ENCODE measurements at regions not wholly inside any gene's neighbourhood (a gene's known extent, or its start where the extent isn't known, plus 50 kb on each side); places are given as distances from the start of the nearest gene placed in this dataset.

- no peak for DNase-seq (ENCODE audit: low read depth in 4 of 4, low spot score in 1 of 4)
Measured at GRCh38 chr1:29962831-29963247, 726.5 kb downstream of the PTPRU start.

DNA sequence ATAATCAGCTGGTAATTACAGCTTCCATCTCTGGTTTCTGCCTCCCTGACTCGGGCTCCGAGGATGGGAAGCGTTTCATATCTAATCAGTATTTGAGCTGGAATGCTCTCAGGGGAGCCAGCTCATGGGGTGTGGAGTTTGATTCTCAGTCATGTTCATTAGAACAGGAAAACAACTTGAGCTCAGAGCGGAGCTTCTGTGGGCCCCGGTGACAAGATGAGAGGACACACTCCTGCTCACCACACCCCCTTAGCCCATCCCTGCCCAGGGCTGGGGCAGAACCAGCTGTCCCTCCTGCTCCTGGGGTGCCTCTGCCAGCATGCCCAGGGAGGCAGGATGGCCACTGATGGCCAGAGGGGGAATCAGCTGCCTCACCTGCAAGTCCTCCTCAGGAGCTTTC lies 726.0 kb downstream of the PTPRU start:
- DNase-seq (ENCODE audit: low read depth in 4 of 4, low spot score in 1 of 4): no peak

DNA sequence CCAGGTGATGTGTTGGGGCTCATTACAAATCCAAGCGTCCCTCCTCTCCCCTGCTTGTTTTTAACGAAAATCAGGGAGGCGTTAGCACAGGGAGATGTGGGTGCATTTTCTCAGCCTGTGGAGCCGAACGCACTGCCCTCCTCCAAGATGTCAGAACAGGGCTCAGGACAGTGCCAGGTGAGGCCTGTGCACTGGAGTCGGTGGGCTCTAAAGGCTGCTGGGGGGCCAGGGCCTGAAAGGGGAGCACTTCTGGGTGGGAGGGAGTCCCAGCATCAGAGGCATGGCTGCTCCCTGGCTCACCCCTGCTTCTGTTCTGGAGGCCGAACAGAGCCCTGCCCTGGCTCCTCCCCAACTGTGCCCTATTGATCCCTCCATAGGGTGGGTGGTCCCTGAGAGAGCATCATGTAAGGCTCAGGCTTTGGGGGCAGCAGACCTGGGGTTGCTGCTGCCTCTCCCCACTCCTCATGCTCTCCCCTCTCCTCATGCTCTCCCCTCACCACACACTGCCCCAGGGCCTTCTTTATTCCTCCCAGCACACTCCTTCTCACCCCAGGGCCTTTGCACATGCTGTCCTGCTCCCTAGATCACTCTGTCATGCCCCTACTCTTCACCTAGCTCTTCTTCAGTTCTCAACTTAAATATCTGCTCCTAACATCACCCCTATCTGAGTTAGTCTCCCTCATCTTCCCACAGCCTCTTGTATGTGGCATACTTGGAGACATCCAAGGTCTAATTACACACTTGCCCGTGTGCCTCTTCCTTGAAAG lies 725.2 kb downstream of the PTPRU start:
- DNase-seq (ENCODE audit: low read depth in 4 of 4, low spot score in 1 of 4): no peak

DNA sequence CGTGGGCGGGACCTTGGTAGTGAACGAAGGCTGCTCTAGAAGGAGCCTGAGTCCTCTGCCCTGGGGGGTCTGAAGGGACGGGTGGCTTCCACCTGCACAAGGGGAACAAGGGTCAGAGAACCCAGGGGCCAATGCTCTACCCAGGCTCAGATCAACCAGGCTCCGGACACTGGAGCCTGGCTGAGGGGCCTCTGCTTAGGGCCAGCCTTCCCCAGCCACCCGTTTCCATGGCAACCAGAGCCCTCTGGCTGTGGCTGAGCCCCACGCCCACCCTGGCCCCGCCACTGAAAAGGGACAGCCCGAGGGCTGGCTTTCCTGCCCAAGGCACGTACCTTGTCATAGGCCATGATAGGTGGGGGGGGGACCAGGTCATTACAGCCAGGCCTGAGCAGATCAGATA lies 724.6 kb downstream of the PTPRU start:
- no peak for DNase-seq (ENCODE audit: low read depth in 4 of 4, low spot score in 1 of 4)

GRCh38 chr1:29960156-29960755 lies 723.9 kb downstream of the PTPRU start:
- DNase-seq (ENCODE audit: low read depth in 4 of 4, low spot score in 1 of 4): no peak

- no peak for DNase-seq (ENCODE audit: low read depth in 4 of 4, low spot score in 1 of 4)
Measured at GRCh38 chr1:29959356-29959755, 723.0 kb downstream of the PTPRU start.

GRCh38 chr1:29958271-29958670 lies 721.9 kb downstream of the PTPRU start:
- DNase-seq (ENCODE audit: low read depth in 4 of 4, low spot score in 1 of 4): no peak

- no peak for DNase-seq (ENCODE audit: low read depth in 4 of 4, low spot score in 1 of 4)
Measured at GRCh38 chr1:29956349-29957030, 720.2 kb downstream of the PTPRU start.

GRCh38 chr1:29954591-29954990 lies 718.3 kb downstream of the PTPRU start:
- DNase-seq (ENCODE audit: low read depth in 4 of 4, low spot score in 1 of 4): no peak

DNA sequence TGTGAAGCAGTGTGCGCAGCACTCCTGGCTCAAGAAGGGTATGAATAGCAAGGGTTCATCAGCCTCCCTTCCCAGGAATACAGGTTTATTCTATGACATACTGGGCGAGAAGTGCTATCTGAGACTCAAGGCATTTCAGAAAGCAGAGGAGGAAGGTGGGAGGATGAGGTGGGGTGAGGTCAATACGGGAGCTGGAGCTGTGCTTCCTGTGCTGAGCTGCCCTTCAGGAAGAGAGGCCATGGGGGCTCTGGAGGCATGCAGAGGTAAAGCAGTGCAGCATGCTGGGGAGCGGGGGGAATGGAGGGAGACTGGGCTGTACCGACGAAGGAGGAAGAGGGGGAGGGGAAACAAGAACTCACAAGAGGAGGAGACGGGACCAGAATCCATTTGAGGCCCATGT lies 717.6 kb downstream of the PTPRU start:
- no peak for DNase-seq (ENCODE audit: low read depth in 4 of 4, low spot score in 1 of 4)

- no peak for DNase-seq (ENCODE audit: low read depth in 4 of 4, low spot score in 1 of 4)
Measured at GRCh38 chr1:29949676-29950075, 713.4 kb downstream of the PTPRU start.

DNA sequence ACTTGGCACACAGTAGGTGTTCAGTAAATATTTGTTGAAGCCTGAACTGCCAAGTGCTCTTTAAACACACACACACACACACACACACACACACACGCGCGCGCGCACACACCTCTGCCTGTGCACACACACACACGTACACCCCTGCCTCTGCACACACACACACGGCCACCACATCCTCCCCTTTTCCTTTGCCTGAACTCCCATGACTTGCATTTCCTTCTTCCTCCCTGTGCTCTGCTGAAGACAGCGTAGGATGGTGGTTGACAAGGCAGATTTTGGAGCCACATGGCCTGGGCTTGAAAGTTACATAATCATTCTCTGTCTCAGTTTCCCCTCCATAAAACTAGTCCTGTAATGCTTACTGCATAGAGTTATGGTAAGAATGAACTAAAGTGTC lies 712.3 kb downstream of the PTPRU start:
- no peak for DNase-seq (ENCODE audit: low read depth in 4 of 4, low spot score in 1 of 4)

DNA sequence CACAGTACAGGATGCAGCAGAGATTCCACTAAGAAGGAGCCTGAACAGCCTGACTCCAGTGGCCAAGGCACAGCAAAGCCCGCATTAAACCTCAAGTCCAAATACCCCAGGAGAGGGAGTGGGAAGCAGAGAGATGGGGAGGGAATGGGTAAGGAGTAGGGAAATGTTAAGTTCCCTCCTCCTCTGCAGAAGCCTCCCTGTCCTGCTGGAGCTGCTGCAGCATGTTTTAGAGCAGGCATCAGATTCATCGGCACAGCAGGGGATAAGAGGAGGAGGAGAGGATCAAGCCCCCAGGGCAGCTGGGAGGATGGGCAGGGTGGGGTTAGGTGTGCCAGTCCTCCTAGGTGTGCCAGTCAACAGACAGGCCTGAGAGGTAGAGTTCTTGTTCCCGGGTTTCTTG lies 709.7 kb downstream of the PTPRU start:
- no peak for DNase-seq (ENCODE audit: low read depth in 4 of 4, low spot score in 1 of 4)

DNA sequence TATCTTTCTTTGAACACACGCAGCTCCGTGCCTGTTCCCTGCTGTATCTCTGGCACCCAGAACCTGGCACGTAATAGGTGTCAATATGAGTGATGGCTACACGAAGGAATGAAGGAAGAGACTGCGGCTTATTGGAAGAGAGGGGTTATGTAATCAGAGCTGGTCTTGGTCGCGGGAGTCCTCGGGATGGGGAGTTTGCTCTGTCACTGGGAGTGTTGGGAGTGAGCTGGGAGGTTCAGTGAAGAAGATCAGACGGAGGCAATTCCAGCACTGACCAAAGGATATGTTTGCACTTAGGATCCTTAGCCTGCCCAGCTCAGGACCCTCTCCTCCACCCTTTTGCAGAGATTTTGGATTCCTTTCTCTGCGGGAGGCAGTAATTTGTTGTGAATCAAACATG lies 709.1 kb downstream of the PTPRU start:
- no peak for DNase-seq (ENCODE audit: low read depth in 4 of 4, low spot score in 1 of 4)

DNA sequence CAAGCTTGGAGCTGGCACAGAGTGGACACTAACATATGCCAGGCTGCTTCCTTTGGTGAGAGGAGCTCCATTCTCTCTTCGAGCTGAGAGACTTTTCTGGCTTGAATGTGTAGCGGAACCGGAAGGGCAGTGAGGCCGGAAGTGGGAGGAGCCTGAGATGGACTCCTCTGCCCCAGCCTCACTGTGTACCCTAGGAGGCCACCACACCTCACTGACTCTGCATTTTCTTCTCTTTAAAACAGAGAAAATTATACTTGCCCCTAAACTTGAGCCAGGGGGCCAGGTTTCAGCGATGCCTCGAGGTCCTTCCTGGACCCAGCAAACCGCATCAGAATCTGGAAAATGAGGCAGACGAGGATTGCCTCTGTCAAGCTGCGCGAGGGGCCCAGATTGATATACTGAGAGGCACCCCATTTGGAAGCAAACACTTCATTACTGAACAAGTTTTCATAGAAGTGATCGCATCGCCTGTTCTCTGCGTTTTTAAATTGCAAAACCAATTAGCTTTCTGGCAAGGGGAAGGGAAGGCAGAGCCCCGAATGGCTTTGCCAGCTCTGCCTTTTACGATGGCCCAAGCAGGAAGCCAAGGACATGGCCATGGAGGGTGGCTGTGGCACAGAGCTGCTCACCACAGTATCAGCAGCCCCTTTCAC lies 708.1 kb downstream of the PTPRU start:
- DNase-seq (ENCODE audit: low read depth in 4 of 4, low spot score in 1 of 4): no peak

- no peak for DNase-seq (ENCODE audit: low read depth in 4 of 4, low spot score in 1 of 4)
Measured at GRCh38 chr1:29943034-29943433, 706.7 kb downstream of the PTPRU start.

GRCh38 chr1:29939079-29939478 lies 702.8 kb downstream of the PTPRU start:
- DNase-seq (ENCODE audit: low read depth in 4 of 4, low spot score in 1 of 4): no peak

DNA sequence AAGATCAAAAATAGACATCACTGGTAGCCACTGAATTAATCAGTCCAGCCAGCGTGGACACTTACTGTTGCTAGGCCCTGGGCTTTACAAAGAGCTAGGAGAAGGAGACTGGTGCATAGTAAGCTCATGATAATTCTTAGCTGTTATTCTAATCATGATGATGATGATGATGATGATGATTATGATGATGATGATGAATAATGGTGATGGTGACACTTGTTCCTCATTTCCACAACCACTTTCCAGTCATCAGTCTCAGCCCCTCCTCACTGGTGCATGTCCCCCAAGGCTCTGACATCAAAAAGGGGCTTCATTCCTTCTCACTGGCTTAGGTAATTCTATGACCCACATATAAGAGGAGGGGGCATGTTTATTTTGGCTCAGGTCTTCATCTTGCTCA lies 701.0 kb downstream of the PTPRU start:
- no peak for DNase-seq (ENCODE audit: low read depth in 4 of 4, low spot score in 1 of 4)

- no peak for DNase-seq (ENCODE audit: low read depth in 4 of 4, low spot score in 1 of 4)
Measured at GRCh38 chr1:29936031-29936544, 699.8 kb downstream of the PTPRU start.

GRCh38 chr1:29934255-29934772 lies 698.0 kb downstream of the PTPRU start:
- DNase-seq (ENCODE audit: low read depth in 4 of 4, low spot score in 1 of 4): no peak

DNA sequence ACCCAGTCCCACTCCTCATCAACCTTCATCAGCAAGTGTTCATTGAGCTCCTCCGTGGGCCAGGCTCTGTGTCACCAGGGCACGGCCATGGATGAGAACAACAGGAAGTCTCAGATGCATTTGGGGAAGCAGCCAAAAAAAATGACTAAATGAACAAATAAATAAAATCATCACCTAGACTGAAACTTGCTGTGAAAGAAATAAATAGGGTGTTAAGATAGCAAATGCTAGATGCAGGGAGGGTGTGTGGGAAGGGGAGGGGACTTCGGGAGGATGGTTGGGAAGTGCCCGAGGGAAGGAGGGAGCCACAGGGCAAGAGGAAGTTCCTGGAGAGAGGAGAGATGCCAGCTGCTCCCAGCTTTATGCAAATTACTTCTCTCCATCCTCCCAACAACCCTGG lies 696.7 kb downstream of the PTPRU start:
- DNase-seq (ENCODE audit: low read depth in 4 of 4, low spot score in 1 of 4): no peak

Data from stimulated activated CD4-positive, alpha-beta T cell treated with anti-CD3 and anti-CD28 coated beads, Interleukin-1b, Interleukin-23, amount 100 ng/mL, for 24 hours (primary cell).